HG02678 (cell line): ENCODE measurements at regions not wholly inside any gene's neighbourhood (a gene's known extent, or its start where the extent isn't known, plus 50 kb on each side); places are given as distances from the start of the nearest gene placed in this dataset.

ENCODE experiments used
- ATAC-seq: cut with Tn5 transposase; IDR thresholded peaks from one replicate; pipeline ENCODE4 v1.9.1; 2021; ENCODE audit warnings: mild to moderate bottlenecking, moderate library complexity; ENCODE audit not compliant: unreplicated experiment

DNA sequence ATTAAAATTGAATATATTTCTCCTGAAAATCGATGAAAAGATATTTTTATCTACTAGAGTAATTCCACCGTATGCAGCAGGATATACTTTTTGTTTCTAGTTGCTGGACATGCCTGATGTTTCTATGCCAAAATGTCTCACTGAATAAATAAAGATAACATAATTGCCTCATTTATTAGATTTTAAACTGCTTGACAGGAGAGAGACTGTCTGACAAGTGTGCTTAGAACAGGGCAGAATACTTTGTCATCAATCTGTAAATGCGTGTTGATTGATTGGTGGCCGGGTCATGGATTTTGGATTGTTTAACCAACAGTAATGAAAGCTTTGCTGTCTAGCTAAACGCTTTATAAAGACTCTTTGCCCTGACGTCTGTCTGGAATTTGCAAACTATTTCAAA is 339.0 kb downstream of the CHRM3 start:
- no peak for ATAC-seq

DNA sequence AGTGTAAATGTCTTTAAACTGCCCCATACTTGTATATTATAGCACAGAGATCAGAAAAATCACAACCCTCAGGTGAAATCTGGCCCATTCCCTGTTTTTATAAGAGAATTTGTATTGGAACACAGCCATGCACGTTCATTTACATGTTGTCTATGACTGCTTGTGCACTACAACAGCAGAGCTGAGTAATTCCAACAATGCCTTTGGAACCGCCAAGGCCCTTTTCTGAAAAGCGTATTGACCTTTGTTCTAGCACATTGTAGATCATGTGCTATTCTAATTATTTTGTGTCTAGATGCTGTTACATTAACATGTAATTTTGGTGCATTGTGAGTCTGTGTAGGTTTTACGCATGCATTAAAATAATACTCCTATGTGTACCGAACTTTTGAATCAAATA is 339.6 kb downstream of the CHRM3 start:
- ATAC-seq = no peak

DNA sequence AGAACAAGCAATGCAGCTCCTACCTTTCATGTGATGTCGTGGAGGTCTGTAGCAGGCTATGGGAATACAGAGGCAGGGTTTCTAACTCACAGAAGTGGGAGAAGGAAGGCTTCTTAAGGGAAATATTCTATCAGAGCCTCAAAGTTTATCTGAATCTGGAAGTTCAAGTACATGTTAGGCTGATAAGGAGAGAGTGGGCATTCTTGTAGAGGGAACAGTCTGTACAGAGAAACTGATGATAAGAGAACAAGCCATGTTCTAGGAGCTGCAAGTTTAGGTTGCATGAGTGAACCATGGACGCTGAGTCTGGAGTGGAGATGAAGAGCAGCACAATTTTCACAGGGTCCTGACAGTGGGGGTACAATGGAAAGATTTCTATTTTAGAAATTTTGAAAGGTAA is 344.0 kb downstream of the CHRM3 start:
- no peak for ATAC-seq

DNA sequence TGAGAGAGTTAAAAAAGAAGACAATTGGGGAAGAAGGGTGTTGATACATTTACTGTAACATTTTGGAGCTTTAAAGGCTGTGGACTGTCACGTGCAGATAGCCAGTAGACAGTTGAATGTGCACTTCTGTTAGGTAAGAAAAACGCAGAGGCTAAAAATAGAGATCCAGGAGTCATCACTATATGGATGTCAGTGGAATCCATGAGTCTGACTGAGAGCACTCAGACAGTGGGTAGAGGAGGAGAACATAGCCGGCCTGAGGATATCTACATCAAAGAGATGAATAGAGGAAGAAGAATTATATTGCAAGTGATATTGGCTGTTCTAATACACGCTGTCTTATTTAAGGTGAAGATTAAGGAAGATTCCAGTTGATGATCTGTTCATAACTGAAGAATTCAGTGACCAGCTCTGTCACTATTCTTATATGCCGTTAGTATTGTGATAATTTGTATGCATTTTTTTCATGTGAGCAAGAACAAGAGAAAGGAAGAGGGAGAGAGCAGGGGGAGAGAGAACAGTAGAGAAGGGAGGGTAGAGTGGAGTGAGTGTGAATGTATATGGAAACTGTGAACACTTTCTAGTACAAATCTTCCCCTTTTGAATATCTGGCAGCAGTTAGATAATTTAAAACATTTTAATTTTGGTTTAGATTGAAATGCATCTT is 344.8 kb downstream of the CHRM3 start:
- no peak for ATAC-seq

DNA sequence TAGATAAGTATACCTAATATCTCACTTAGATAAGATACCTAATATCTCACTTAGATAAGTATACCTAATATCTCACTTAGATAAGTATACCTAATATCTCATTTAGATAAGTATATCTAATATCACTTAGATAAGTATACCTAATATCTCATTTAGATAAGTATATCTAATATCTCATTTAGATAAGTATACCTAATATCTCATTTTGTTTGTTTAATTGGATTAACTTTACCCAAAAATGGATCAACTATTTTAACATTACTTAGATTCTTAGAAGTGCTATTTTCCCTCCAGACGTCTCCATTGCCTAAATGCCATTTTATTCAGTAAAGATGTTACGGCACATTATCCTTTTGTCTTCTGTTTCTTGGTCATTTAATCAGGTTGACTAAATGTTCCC is 346.4 kb downstream of the CHRM3 start:
- no peak for ATAC-seq

DNA sequence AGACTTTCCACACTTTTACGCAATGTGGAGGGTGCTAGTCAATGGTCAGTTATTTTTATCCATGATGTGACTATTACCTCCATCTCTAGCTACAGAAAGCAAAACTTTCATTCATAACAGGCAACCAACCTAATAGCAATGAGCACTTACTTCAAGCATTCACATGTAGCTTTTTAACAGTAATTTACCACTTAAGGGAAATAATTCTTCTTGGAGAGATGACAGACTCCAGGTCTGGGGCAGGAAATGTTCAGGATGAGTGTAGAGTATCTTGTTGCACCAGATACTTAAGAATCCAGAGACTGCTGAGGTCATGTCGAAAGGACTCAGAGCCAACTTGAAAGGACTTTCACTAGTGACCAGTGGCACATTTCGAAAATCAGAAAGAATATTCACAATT is 347.6 kb downstream of the CHRM3 start:
- ATAC-seq = no peak

DNA sequence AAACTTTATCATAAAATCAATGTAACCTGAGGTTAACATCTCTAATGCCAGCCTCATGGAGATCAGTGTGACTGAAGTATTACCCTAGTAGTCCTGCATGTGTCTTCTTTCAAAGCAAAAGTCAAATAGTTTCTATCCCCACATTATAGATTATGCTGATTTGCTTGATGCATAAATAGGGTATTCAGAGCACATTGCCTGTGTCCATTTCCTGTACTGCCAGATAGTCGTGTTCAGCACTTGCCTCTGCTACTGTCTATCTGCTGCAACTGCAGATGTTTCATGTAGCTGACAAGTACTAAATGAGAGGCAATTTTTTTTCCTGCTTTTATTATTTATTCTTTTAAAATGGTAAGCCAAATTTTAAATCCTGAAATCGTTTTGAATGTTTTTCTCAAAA is 348.7 kb downstream of the CHRM3 start:
- no peak for ATAC-seq

DNA sequence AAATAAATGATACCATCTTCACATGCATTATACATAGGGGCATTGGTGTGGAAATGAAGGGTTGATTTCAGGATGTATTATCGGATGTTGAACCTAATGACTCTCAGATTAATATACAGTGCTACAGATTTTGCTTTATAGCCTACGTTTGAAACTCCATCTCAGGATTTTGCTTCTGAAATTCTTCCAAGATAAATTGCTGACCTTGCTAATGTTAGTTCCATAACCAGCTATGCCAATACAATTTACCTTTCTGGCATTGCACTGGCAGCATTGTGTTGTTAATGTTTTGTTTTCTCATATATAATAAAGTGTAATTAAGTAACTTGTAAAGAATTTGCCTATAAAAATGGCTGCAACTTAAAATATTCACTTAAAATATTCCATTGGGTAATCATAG is 350.1 kb downstream of the CHRM3 start:
- ATAC-seq = no peak

DNA sequence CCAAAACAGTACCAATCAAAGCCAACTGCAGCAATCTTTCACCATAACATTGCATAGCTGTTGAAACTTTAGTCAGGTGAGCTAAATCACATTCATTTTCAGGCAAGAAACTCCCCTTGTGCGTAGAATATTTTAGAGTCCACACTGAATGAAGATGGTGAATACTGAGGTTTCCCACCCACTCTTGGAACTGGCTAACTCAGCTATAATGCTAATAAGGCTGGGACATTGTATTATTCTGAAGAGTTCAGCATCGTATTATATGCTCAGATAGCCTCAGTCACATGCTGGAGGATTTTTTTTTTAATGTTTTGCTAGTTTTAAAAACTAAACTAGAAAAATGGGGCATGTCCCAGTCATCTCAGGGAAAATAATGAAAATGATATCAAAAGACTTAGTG is 352.3 kb upstream of the FMN2 start:
- no peak for ATAC-seq

DNA sequence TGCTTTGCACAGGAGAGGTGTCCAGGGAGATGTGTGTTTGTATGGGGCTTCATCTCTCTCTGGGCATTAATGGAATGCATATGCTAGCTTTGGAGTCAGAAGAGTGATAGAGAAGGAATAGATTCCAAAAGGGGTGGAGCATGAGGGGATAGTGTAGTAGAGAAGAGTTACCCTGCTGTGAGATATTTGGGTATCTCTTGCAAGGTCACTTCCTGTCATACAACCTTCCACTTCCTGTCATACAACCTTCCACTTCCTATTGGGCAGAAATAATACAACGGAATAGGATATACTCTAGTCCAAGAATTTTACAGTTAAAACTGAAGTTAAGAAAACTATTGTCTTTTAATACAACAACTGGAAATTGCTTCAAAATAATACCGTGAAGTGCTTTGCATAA is 351.8 kb upstream of the FMN2 start:
- no peak for ATAC-seq

DNA sequence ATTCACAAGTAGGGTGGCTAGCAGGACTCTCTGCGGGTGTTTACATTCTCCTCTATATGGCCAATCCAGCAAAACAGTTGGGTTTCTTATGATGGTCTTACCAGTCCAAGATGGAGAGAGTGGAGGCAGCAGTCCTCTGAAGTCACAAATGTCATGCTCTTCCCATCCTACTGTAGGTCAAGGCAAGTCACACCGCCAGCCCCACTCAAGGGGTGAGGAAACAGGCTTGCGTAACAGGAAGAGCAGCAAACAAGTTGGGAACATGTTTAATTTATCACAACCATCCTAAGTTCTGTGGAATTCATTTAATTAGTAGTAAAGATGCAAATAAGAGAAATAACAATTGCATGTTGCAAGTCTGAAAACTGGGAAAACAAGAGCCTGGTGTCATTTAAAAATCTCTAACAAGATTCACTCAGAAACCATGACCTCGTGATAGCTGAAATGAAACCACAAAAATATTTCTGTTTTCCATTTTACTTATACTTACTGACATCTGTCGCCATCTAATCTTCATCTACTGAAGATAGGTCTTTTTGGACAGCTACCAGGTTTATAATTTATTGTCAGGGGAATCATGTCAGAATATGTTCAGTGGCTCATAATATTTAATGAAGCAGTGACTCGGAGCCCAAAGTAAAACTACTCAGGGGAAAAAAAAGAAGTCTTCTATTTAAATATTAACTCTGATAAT is 349.1 kb upstream of the FMN2 start:
- no peak for ATAC-seq

DNA sequence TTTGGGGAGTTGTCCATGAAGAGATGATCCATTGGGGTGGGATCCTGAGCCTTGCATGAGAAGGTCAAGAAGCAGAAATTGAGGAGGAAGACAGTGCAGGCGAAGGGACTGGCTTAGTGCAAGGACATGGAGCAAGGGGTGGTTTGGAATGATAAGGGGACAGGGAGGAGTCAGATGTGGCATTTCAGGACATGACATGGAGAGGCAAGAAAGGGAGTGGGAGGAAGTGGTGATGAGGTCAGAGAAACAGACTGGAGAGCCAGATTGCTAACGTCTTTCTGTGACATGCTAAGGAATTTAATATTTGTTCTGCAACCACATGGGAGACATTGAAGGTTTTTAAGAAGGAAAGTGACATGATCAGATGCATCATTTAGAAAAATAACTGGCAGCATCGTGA is 346.8 kb upstream of the FMN2 start:
- no peak for ATAC-seq

DNA sequence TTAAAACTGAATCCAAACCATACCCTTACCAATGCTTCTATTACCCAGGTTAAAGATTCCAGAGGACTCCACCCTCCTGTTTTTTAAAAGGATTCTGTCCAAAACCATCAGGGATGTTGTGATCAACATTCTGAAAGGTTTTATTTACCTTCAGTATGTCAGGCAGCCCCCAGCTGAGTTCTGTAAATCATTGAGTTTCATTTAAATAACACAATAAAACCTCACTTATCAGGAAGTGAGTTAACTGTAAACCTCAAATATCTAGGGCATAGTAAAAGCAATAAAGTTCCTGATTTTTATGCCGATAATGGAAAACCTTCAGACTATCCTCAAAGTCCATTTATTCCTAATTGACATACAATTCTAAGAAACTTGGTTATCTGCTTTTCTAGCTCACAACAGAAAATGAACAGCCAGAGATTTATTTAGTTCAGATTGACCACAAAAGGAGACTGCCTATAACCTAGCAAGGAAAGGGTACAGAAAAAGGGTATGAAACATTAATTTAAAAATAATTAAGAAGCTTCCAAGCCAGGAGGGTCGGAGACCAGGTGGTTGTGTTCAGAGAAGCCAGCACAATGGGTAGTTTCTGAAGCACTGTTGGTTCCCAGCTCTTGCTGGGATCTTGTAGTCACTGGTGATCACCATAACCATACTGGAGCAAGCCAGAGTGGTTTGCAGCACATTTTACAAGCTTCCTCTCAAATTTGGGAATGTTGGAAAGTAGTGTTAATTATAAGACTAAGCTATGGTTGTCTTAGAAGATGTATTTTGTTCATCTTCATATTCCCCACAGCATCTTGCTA is 336.4 kb upstream of the FMN2 start:
- ATAC-seq = no peak

DNA sequence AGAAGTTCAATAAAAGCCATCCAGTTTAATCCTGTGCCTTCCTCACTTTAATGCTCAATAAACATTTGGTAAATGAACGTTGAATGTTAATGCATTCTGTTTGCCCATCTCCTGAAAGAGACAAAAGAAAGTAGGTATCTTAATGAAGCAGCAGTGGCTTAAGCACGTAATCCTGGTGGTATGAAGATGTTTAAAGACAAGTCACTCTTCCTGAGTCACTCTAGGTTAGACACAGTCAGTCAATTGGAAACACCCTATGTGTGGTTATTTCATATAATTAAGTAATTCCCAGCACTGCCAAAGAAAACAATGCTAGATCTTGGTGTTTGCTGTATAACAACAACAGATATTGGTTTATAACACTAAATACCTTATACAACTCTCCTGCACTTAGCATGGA is 334.0 kb upstream of the FMN2 start:
- ATAC-seq = no peak

DNA sequence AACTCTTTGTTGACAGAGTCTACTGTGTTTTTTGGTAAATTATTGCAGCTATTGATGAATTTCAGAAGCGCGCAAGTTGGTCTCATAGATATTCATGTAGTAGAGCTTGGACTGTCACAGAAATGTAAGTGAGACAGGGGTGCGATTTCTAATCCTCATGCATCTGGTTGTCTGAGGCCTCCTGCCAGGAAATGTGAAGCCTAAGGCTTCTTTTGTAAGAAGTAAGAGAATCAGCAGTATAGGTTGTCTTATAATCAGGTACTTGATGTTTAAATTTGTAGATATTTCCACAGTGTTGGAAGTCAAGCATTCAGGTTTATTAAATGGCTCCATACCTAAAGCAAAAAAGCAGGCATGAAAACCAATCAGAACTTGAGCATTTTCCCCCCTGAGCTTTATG is 332.9 kb upstream of the FMN2 start:
- no peak for ATAC-seq

DNA sequence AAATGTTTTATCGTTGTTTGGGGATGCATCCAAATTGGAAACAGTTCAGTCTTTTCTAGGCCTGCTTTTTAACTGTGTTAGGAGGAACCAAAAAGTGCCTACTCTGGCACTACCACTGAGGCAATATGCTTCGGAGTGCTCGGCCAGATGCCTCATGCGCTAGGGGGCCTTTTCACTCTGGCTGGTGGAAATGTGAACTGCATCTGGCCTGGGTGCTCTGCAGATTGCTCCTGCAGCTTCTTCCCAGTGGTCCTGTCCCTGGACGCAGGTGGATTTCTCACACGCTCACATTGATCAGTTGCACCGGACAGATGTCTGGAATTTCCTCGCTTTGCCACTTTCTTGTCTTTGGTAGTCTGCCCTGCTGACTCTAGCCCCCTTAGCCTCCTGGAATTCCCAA is 330.2 kb upstream of the FMN2 start:
- no peak for ATAC-seq

DNA sequence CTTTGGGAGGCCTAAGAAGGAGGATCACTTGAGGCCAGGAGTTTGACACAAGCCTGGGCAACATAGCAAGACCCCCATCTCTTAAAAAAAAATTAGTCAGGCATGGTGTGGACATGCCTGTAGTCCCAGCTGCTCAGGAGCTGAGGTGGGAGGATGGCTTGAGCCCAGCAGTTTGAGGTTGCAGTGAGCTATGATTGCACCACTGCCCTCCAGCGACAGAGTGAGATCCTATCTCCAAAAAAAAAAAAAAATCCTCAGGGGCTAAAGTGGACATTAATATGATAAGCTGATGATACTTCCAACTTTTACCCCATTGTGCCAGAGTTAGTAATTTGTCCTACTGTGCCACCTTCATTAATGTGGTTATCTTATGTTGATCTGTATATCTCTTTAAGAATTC is 327.8 kb upstream of the FMN2 start:
- ATAC-seq = no peak

DNA sequence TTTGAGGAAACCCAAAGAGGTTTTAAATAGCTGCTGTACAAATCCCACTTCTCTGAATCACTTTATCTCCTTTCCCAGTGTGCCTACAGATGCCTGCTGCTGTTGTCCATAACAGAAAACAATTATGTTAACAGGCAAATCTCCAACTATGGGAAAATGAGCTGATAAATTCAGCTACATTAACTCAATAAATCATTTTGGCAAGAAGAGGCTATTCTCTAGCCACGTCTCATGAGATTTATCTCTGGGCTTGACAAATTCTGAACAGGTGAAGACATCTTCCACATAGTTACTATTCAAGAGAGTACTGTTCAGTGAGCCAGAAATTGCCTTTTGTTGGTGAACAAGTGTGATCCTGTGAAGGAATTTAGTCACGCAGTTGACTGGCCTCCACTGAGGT is 327.1 kb upstream of the FMN2 start:
- ATAC-seq = no peak

DNA sequence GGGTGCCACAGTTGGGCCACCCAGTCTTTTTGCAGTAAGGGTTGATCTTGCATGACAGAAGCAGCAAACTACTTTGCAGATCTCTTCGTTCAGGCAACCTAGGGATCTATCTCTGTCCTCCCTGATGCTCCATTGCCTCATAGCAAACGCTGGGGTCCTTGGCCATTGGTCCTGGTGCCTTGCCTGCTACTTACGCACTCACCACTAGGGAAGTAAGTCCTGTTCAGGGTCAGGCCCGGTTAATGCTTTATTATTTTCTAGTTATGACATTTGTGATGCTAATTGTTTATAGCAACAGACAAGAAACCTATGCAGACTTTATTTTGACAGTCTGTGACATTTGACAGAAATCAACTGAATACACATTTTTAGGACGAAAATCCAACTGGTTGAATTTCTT is 326.5 kb upstream of the FMN2 start:
- no peak for ATAC-seq

DNA sequence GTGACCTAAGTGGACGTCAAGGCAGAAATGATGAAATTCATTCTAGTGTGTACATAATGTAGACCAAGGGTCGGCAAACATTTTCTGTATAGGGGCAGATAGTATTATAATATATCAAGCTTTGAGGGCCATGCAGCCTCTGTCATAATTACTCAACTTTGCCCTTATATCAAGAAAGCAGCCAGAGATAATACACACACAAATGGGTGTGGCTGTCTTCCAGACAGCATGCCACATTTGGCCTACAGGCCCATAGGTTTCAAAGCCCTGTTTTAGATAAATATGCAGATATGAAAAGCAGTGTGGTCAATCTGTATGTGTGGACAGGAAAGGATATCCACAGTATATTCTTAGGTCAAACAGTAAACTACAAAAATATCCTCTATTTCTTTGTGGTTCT is 320.1 kb upstream of the FMN2 start:
- no peak for ATAC-seq

DNA sequence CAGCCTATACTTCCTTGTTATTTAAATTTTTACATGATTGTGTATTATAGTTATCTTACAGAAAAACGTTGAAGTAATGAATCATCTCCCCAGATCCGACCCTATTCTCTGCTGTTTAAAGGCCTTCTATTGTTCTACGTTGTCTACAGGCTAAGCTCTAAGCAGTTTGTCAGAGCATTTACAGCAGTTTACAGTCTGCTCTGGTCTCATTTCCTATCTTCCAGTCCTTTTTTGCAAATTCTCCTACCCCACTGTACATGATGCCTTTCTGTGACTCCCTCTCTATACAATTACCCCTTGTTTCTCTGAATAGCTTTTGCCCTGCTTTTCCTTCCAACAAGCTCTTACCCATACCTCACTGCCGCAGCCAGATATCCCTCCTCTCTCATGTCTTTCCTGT is 319.2 kb upstream of the FMN2 start:
- no peak for ATAC-seq

DNA sequence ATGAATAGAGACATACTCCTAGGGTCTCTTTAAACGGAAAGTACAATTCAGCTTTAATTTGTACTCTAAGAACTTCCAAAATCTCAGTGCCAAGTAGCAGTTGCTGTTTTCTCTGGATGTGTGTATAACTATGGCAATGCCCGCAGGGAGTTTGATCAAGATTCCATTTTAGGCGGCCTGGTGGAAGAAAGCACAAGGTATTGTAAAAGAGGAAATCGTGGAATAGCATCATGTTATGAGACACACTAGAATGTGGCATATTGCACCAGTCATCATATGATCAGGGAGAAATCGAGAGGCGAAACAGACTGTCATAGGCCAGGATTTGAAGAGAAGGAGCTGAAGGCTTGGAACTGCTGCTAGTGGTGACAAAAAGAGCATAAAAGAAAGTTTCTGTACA is 316.2 kb upstream of the FMN2 start:
- ATAC-seq = no peak
